C4-2B (cell line): ENCODE measurements at regions not wholly inside any gene's neighbourhood (a gene's known extent, or its start where the extent isn't known, plus 50 kb on each side); places are given as distances from the start of the nearest gene placed in this dataset.

Experiments used
- ZFX ChIP-seq: fragments of 450-650 bp; IDR thresholded peaks from 2 replicates; pipeline ENCODE4 v1.6.1; 2017
- TF ChIP-seq, protein P1 (sequence below): fragments of 450-650 bp; conservative IDR thresholded peaks from 2 replicates; pipeline ENCODE4 v1.5.1; 2017; ENCODE audit warnings: mild to moderate bottlenecking

DNA sequence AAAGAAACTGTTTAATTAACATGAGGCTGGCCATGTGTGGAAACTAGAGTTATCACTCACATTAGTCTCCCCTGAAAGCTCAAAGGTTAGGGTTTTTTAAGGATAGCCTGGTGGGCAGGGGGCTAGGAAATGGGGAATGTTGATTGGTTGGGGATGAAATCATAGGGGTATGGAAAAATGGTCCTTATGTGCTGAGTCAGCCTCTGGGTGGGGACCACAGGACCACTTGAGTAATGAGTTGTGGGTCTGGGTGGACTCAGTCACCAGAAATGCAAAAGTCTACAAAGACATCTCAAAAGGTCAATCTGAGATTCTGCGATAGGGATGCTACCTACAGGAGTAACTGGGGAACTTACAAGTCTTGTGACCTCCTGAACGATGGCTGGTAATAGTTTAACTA, 362.8 kb downstream of the DMAC1 start:
- TF ChIP-seq, protein P1, sequence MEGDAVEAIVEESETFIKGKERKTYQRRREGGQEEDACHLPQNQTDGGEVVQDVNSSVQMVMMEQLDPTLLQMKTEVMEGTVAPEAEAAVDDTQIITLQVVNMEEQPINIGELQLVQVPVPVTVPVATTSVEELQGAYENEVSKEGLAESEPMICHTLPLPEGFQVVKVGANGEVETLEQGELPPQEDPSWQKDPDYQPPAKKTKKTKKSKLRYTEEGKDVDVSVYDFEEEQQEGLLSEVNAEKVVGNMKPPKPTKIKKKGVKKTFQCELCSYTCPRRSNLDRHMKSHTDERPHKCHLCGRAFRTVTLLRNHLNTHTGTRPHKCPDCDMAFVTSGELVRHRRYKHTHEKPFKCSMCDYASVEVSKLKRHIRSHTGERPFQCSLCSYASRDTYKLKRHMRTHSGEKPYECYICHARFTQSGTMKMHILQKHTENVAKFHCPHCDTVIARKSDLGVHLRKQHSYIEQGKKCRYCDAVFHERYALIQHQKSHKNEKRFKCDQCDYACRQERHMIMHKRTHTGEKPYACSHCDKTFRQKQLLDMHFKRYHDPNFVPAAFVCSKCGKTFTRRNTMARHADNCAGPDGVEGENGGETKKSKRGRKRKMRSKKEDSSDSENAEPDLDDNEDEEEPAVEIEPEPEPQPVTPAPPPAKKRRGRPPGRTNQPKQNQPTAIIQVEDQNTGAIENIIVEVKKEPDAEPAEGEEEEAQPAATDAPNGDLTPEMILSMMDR: no peak
- TF ChIP-seq ZFX: no peak
